ES-I3 (cell line): ENCODE measurements at regions not wholly inside any gene's neighbourhood (a gene's known extent, or its start where the extent isn't known, plus 50 kb on each side); places are given as distances from the start of the nearest gene placed in this dataset.

Experiments
- H3K36me3 ChIP-seq: 2 replicates; pipeline ENCODE4 v1.6.1; 2013; ENCODE audit warnings: mild to moderate bottlenecking, low read length, control low read depth, moderate library complexity; ENCODE audit not compliant: insufficient read depth
- H3K4me1 ChIP-seq: 2 replicates; pipeline ENCODE4 v1.6.1; 2013; ENCODE audit warnings: mild to moderate bottlenecking, control low read depth, low read length; ENCODE audit not compliant: insufficient read depth
- H3K9ac ChIP-seq: 2 replicates; pipeline ENCODE4 v1.6.1; 2013; ENCODE audit warnings: low read depth, mild to moderate bottlenecking, low read length, moderate library complexity
- H3K9me3 ChIP-seq: 2 replicates; pipeline ENCODE4 v1.6.1; 2013; ENCODE audit warnings: mild to moderate bottlenecking, low read length, moderate library complexity; ENCODE audit not compliant: control insufficient read depth, insufficient read depth

- Histone ChIP-seq H3K9me3 (no peaks in the 10 kb centered on the region), H3K9ac (no peak overlapping the region), H3K36me3 (no peaks in the 10 kb centered on the region), H3K4me1 (peaks cover 22% of the 10 kb centered on the region)
Measured at GRCh38 chr11:122307476-122308035, 191.5 kb upstream of the BLID start.

GRCh38 chr11:122306831-122307391 is 190.9 kb upstream of the BLID start:
- Histone ChIP-seq H3K9ac (no peak overlapping the region), H3K4me1 (peaks cover 22% of the 10 kb centered on the region)

GRCh38 chr11:122305426-122306320 is 189.7 kb upstream of the BLID start:
- Histone ChIP-seq H3K36me3 (no peaks in the 10 kb centered on the region), H3K9ac (no peak overlapping the region), H3K4me1 (peaks cover 22% of the 10 kb centered on the region), H3K9me3 (no peaks in the 10 kb centered on the region)

More at GRCh38 chr11:122306831-122307391, 190.9 kb upstream of the BLID start:
- no peaks in the 10 kb centered on the region for H3K9me3 ChIP-seq
- H3K36me3 ChIP-seq: no peaks in the 10 kb centered on the region

- no peaks in the 10 kb centered on the region for H3K36me3 ChIP-seq
- no peaks in the 10 kb centered on the region for H3K9me3 ChIP-seq
- peaks cover 22% of the 10 kb centered on the region for H3K4me1 ChIP-seq
- no peak overlapping the region for H3K9ac ChIP-seq
Measured at GRCh38 chr11:122304973-122305372, 189.0 kb upstream of the BLID start.

GRCh38 chr11:122304306-122304705 is 188.3 kb upstream of the BLID start:
- Histone ChIP-seq H3K9ac (no peak overlapping the region), H3K4me1 (peaks cover 22% of the 10 kb centered on the region), H3K9me3 (no peaks in the 10 kb centered on the region), H3K36me3 (no peaks in the 10 kb centered on the region)

GRCh38 chr11:122294041-122294440 is 178.0 kb upstream of the BLID start:
- Histone ChIP-seq H3K9me3 (peaks cover 6% of the 10 kb centered on the region; the same call in 1 of the 2 replicates), H3K36me3 (no peaks in the 10 kb centered on the region), H3K4me1 (no peaks in the 10 kb centered on the region), H3K9ac (no peak overlapping the region)

- no peaks in the 10 kb centered on the region for H3K4me1 ChIP-seq
- H3K9me3 ChIP-seq: peaks cover 6% of the 10 kb centered on the region; the same call in 1 of the 2 replicates
- H3K36me3 ChIP-seq: no peaks in the 10 kb centered on the region
- no peak overlapping the region for H3K9ac ChIP-seq
Measured at GRCh38 chr11:122293296-122294023, 177.4 kb upstream of the BLID start.

GRCh38 chr11:122287401-122287800 is 171.4 kb upstream of the BLID start:
- Histone ChIP-seq H3K36me3 (no peaks in the 10 kb centered on the region), H3K9me3 (no peaks in the 10 kb centered on the region), H3K4me1 (no peaks in the 10 kb centered on the region), H3K9ac (no peak overlapping the region)

- Histone ChIP-seq H3K9ac (no peak overlapping the region), H3K9me3 (no peaks in the 10 kb centered on the region), H3K36me3 (no peaks in the 10 kb centered on the region), H3K4me1 (no peaks in the 10 kb centered on the region)
Measured at GRCh38 chr11:122285070-122285988, 169.3 kb upstream of the BLID start.

- no peaks in the 10 kb centered on the region for H3K9me3 ChIP-seq
- H3K4me1 ChIP-seq: no peaks in the 10 kb centered on the region
- H3K9ac ChIP-seq: no peak overlapping the region
- no peaks in the 10 kb centered on the region for H3K36me3 ChIP-seq
Measured at GRCh38 chr11:122280870-122281269, 164.9 kb upstream of the BLID start.

- Histone ChIP-seq H3K36me3 (no peaks in the 10 kb centered on the region), H3K9ac (no peak overlapping the region), H3K9me3 (no peaks in the 10 kb centered on the region), H3K4me1 (no peaks in the 10 kb centered on the region)
Measured at GRCh38 chr11:122279194-122279593, 163.2 kb upstream of the BLID start.

- Histone ChIP-seq H3K9ac (no peak overlapping the region), H3K4me1 (0 out of 2 replicates have a peak, but pooled peaks cover 5% of the 10 kb centered on the region), H3K9me3 (no peaks in the 10 kb centered on the region), H3K36me3 (no peaks in the 10 kb centered on the region)
Measured at GRCh38 chr11:122277493-122277892, 161.5 kb upstream of the BLID start.

- Histone ChIP-seq H3K36me3 (no peaks in the 10 kb centered on the region), H3K9ac (no peak overlapping the region), H3K9me3 (no peaks in the 10 kb centered on the region), H3K4me1 (0 out of 2 replicates have a peak, but pooled peaks cover 5% of the 10 kb centered on the region)
Measured at GRCh38 chr11:122276221-122276620, 160.2 kb upstream of the BLID start.
